Pancreas (tissue), 10 donors: ENCODE measurements at regions not wholly inside any gene's neighbourhood (a gene's known extent, or its start where the extent isn't known, plus 50 kb on each side); places are given as distances from the start of the nearest gene placed in this dataset.

ENCODE experiments used
- ATAC-seq, 4 donors: fragments of 200-7000 bp; cut with Tn5 transposase; one replicate each; pipeline versions ENCODE4 v1.8.0 to v1.9.1; 2020; ENCODE audit warnings: mild to moderate bottlenecking in 4 of 4, moderate library complexity in 4 of 4
- DNase-seq, 6 donors: peaks; one replicate each; pipeline ENCODE4 v3.0.0-alpha.2; 2020
- FAIRE-seq: peaks from 2 replicates; lab custom pipeline; 2012; peaks lifted over from hg19 to GRCh38; lab: Jason Lieb, UNC
- H3K27ac ChIP-seq, 4 donors: fragments of 200-600 bp; sonication (generic); 1 replicate in 3 of 4; 2 replicates in 1 of 4; pipeline versions ENCODE4 v1.5.0 to v1.8.0; 2020
- H3K27me3 ChIP-seq, 4 donors: fragments of 200-600 bp; one replicate each; pipeline ENCODE4 v1.8.0; 2021
- H3K36me3 ChIP-seq, 3 donors: fragments of 200-600 bp; sonication (generic) in 1 of 3; one replicate each; pipeline versions ENCODE4 v1.5.0 to v1.8.0; 2020 to 2021
- H3K4me1 ChIP-seq, 3 donors: fragments of 200-600 bp; one replicate each; pipeline ENCODE4 v1.8.0; 2021
- H3K4me3 ChIP-seq, 4 donors: fragments of 200-600 bp; sonication (generic) in 2 of 4; one replicate each; pipeline versions ENCODE4 v1.5.0 to v1.8.0; 2020 to 2021
- H3K9me3 ChIP-seq, 4 donors: fragments of 200-600 bp; one replicate each; pipeline ENCODE4 v1.8.0; 2021
- CTCF ChIP-seq, 4 donors: fragments of 200-600 bp; sonication (generic) in 3 of 4; IDR thresholded peaks; one replicate each; pipeline versions ENCODE4 v1.5.0 to v1.8.0; 2021; ENCODE audit warnings: antibody characterized with exemption in 4 of 4
- WGBS, 2 donors: extraction: QIAGEN DNeasy Blood & Tissue Kit; methylation state at CpG; one replicate each; pipeline ENCODE4 v1.1.7; 2013; 5-methylcytosine and 5-hydroxymethylcytosine counted together
- intact Hi-C, 3 donors: fragments of 100-400 bp; cut with DNase I; formaldehyde crosslinking; loops; one replicate each; pipeline versions ENCODE4 v1.11.1 to v1.14.2; 2022
- donor health status: healthy with polysubstance abuse.
- donor health status: DM: no; HTN: no; CAD: no; lungs with moderate emphysema.
- donor health status: DM: no; HTN: no; CAD: no.
- donor health status: control.
- donor health status: control.
- donor health status: Bipolar disorder and iron deficiency.
- donor health status: DM: yes; HTN: yes; CAD: no.
- donor health status: DM: no; HTN: no; CAD: no.
- donor health status: DM: no; HTN: no; CAD: no.
- donor health status: DM: yes; HTN: yes; CAD: no.

- H3K4me3 ChIP-seq: no peak overlapping the region
- intact Hi-C loops: no loop called here
- no peaks in the 10 kb centered on the region for H3K9me3 ChIP-seq
- no peaks in the 10 kb centered on the region for H3K4me1 ChIP-seq
- no peak for FAIRE-seq
- no peaks in the 10 kb centered on the region for H3K36me3 ChIP-seq
- TF ChIP-seq CTCF (IDR thresholded peaks at IDR 0.05): no peak
- H3K27ac ChIP-seq: no peak overlapping the region
- no peaks in the 10 kb centered on the region for H3K27me3 ChIP-seq
- 41 to 45% methylated on average over 2 of the region's 2 CpGs for WGBS, 2 donors
- DNase-seq: no peak
- no peak for ATAC-seq
Measured at GRCh38 chr15:24819680-24820079, 135.1 kb upstream of the SNRPN start.

- FAIRE-seq (no peak), DNase-seq (no peak), ATAC-seq (peak in 1 of 4 donors; percentile 70)
- Histone ChIP-seq H3K27me3 (no peaks in the 10 kb centered on the region), H3K27ac (no peak overlapping the region), H3K4me3 (no peak overlapping the region), H3K4me1 (no peaks in the 10 kb centered on the region), H3K9me3 (no peaks in the 10 kb centered on the region), H3K36me3 (no peaks in the 10 kb centered on the region)
- WGBS, 2 donors: 31 to 45% methylated on average over 11 of the region's 11 CpGs
- TF ChIP-seq CTCF (IDR thresholded peaks at IDR 0.05): no peak
- intact Hi-C loops: no loop called here
Measured at GRCh38 chr15:24823473-24823872, 131.3 kb upstream of the SNRPN start.

GRCh38 chr15:24832282-24832681 lies 122.5 kb upstream of the SNRPN start:
- Histone ChIP-seq H3K36me3 (no peaks in the 10 kb centered on the region), H3K9me3 (no peaks in the 10 kb centered on the region), H3K27me3 (no peaks in the 10 kb centered on the region), H3K4me3 (no peak overlapping the region), H3K4me1 (no peaks in the 10 kb centered on the region), H3K27ac (no peak overlapping the region)
- intact Hi-C loops: no loop called here
- DNase-seq: no peak
- FAIRE-seq: no peak
- ATAC-seq: no peak
- no peak for TF ChIP-seq CTCF (IDR thresholded peaks at IDR 0.05)
- WGBS, 2 donors: 63 to 64% methylated on average over 7 of the region's 7 CpGs

- Histone ChIP-seq H3K4me3 (no peak overlapping the region), H3K4me1 (no peaks in the 10 kb centered on the region), H3K36me3 (no peaks in the 10 kb centered on the region), H3K9me3 (no peaks in the 10 kb centered on the region), H3K27me3 (no peaks in the 10 kb centered on the region), H3K27ac (no peak overlapping the region)
- TF ChIP-seq CTCF (IDR thresholded peaks at IDR 0.05): no peak
- ATAC-seq (no peak), DNase-seq (no peak), FAIRE-seq (no peak)
- intact Hi-C loops: no loop called here
- WGBS, 2 donors: 49 to 59% methylated on average over 1 of the region's 1 CpG
Measured at GRCh38 chr15:24835301-24835700, 119.5 kb upstream of the SNRPN start.

GRCh38 chr15:24848050-24848449 lies 106.7 kb upstream of the SNRPN start:
- H3K4me3 ChIP-seq: peak overlapping the region in 3 of 4 donors; percentile 13 to 32 (median 16)
- no peaks in the 10 kb centered on the region for H3K27me3 ChIP-seq
- ATAC-seq (peak; percentile 69 to 83 (median 76)), FAIRE-seq (no peak), DNase-seq (peak; percentile 20 to 55 (median 36))
- no peak for TF ChIP-seq CTCF (IDR thresholded peaks at IDR 0.05)
- no peaks in the 10 kb centered on the region for H3K4me1 ChIP-seq
- H3K27ac ChIP-seq: no peak overlapping the region
- no peaks in the 10 kb centered on the region for H3K36me3 ChIP-seq
- intact Hi-C loops: loop anchor here in 1 of 3 donors (10.0 kb wide), 1 partner anchor 1203 kb away; the partner anchor contains the start of gene MAGEL2
- H3K9me3 ChIP-seq: no peaks in the 10 kb centered on the region
- WGBS, 2 donors: 29 to 33% methylated on average over 24 to 38 of the region's 39 CpGs
